NCI-H128 (cell line): ENCODE measurements at regions not wholly inside any gene's neighbourhood (a gene's known extent, or its start where the extent isn't known, plus 50 kb on each side); places are given as distances from the start of the nearest gene placed in this dataset.

Source experiments
- DNase-seq: peaks from one replicate; lab custom pipeline; 2025; ENCODE audit not compliant: unreplicated experiment; lab: John Stamatoyannopoulos, UW

- no peak for DNase-seq
Measured at GRCh38 chr4:137644201-137644600, 111.9 kb upstream of the PCDH18 start.

DNA sequence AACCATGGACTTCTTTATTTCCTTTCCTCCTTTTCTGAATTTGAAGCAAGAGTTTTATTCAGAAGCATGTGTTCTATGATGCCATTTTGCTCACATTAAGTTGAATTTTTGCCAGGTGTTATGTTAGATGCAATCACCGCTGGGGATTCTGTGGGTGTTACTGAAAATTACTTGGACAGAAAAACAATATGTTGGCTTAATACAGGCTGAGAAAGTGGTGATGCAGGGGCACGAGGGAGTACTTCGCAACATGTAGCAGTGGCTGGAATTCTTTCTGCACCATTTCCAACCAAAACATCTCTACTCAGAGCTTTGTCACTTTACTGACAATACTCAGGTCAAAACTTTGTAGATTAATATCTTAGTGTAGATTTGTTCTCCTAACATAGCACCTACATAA lies 109.2 kb upstream of the PCDH18 start:
- no peak for DNase-seq

DNA sequence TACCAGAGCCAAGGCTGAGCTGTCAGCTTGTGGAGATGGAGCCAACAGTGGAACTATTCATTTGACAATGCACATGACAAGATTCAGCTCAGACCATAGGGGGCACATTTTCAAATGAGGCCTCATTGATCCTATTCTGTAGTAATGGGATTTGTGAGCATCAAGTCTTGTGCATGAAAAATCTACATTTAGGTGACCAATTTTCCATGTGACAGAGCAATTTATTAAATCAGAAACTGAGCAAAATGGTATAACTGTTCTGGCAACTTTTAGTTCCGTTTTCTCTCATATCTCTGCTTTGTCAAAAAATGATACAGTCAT lies 108.5 kb upstream of the PCDH18 start:
- no peak for DNase-seq

- no peak for DNase-seq
Measured at GRCh38 chr4:137640156-137640837, 108.0 kb upstream of the PCDH18 start.

DNA sequence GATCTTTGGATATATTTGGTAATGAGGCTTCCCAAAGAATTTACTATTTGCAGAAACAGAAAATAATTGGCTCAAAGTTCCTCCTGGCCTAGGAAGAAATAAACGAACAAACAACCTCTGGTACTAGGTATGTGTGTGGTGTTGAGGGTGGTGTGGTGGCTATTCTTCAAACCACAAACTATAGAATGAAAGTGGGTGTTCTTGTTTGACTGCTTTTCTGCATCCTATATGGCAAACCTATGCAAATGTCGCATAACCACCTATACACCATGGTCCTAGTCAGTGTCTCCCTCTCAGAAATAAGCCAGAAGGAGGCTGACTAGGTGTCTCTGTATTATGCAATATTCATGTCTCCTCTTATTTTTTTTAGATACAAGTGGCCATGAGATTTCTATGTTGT lies 106.6 kb upstream of the PCDH18 start:
- no peak for DNase-seq

GRCh38 chr4:137635601-137636000 lies 103.3 kb upstream of the PCDH18 start:
- DNase-seq: no peak

DNA sequence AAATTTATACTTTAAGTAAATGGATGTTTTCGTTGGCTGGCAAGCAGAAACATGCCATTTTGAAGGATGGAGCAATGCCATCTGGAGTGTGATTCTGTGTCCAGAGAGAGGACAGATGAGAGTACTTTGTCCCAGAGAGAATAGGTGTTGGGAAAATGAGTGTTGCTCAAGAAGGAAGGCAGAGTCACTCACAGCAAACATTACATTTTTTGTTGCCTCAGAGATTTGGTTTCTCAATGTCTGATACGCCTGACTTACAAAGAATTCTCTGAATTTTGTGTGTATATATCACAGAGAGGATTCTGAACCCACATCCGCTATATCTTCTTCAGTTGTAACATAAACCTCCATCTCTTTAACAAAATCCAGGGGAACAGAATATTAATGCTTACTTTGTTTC lies 102.8 kb upstream of the PCDH18 start:
- DNase-seq: no peak

- DNase-seq: no peak
Measured at GRCh38 chr4:137632842-137633241, 100.5 kb upstream of the PCDH18 start.

- no peak for DNase-seq
Measured at GRCh38 chr4:137631605-137632004, 99.3 kb upstream of the PCDH18 start.

DNA sequence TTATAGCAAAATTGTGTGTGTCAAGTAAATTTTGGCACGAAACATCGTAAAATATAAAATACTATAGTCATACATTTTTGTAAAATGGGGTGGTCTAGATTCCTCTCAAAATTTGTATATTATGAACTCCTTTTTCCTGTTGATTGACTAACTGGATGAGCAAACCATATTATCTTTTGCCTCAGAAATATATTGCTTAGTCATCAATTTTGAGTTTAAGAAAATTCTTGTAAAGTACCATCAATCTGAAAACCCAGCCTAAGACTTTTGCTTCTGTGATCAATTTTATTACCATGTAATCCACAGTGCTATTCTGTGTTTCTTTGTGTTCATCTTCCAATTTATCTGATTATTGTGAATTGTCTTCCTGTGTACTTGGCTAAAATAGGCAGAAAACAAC lies 98.0 kb upstream of the PCDH18 start:
- no peak for DNase-seq

DNA sequence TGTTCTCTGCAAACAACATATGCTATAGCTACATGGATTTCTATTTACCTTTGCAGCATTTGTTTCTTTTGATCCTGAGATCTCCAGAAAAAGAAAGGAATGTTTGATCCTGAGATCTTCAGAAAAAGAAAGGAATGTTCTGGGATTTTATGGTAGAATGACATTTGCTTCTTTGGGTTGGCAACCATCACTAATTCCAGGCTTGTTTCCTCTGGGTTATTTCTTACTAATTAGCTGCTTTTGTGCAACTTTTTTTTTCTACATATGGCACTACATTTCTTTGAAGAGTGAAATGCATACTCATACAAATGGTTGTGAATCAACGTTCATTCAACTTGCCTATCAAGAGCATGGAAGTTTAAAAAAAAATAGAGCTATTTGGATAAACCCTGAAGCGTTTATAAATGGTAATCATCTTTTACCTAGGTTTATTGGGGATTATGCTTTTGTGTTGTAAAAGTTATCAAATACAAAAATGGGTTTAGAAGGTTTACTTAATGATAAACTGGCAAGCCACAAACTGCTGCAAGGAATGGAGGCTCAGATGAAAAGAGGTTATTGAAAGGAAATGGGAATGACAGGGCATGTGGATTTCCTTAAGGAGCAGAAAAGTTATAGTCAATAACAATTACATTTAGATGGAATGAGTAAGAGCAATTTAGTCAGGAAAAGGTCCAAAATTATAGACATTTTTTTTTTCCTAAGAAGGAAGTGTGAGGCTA lies 95.6 kb upstream of the PCDH18 start:
- DNase-seq: no peak

GRCh38 chr4:137626942-137627738 lies 94.8 kb upstream of the PCDH18 start:
- no peak for DNase-seq

- DNase-seq: no peak
Measured at GRCh38 chr4:137623013-137623412, 90.7 kb upstream of the PCDH18 start.

DNA sequence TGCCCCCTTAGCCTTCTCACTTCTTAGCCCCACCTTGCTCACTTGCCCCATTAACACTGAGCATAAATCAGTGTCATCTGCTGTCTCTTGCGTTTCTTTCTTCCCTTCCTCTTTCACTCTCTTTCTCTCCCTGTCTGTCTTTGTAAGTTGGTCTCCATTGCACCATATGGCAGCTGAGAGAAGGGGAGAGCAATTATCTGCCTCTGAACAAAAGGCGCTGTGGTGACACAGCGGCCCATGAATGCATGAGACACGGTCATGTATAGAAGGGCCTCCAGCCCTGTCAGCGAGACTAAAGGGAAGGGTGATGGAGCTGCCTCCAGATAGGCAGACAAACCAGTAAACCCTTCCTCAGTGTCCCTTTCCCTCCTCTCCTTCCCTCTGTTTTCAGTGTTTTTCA lies 88.8 kb upstream of the PCDH18 start:
- DNase-seq: no peak

- DNase-seq: no peak
Measured at GRCh38 chr4:137614491-137614890, 82.2 kb upstream of the PCDH18 start.

- DNase-seq: no peak
Measured at GRCh38 chr4:137611998-137612700, 79.9 kb upstream of the PCDH18 start.

GRCh38 chr4:137610960-137611359 lies 78.7 kb upstream of the PCDH18 start:
- no peak for DNase-seq

GRCh38 chr4:137609718-137610430 lies 77.6 kb upstream of the PCDH18 start:
- DNase-seq: no peak

GRCh38 chr4:137608085-137608484 lies 75.8 kb upstream of the PCDH18 start:
- no peak for DNase-seq

GRCh38 chr4:137602436-137602835 lies 70.1 kb upstream of the PCDH18 start:
- no peak for DNase-seq

DNA sequence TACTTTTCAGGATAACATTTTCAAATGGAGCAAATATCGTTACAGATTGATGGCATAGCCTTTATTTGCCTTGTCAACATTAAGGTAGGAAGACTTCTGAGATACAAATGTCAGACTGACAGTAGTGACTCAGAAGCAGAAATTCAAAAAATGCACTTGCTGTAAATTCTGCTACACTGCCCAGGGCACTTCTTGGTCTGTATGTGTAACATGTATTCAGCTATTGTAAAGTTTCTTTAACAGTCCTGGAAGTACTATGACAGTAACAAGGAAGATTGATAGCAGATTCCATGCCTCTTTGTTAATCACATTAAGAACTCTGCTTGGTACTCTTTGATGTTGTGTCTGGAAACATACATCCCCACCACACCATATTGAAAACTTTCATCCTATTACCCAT lies 69.6 kb upstream of the PCDH18 start:
- DNase-seq: no peak
